ENCODE measurements at regions not wholly inside any gene's neighbourhood (a gene's known extent, or its start where the extent isn't known, plus 50 kb on each side); places are given as distances from the start of the nearest gene placed in this dataset.

- no peak overlapping the region for H3K4me3 ChIP-seq
- ChIA-PET CTCF (no interaction called here), POLR2A (ENCODE audit: unreplicated experiment) (interaction anchor here (0.9 kb wide), 1 partner anchor 11 kb away, joined by 11 read pairs; no protein-coding TSS in a partner anchor)
- no peak for TF ChIP-seq EZH2 (IDR thresholded peaks at IDR 0.05; ENCODE audit: low read depth)
- TF ChIP-seq CTCF (conservative IDR thresholded peaks at IDR 0.05) = no peak
- H4K20me1 ChIP-seq (ENCODE audit: insufficient read depth) = no peaks in the 10 kb centered on the region
- no peak for DNase-seq
- H3F3A ChIP-seq (ENCODE audit: insufficient read depth, low read depth) = no peaks in the 10 kb centered on the region
- H3K4me1 ChIP-seq (replicated peaks; ENCODE audit: insufficient read depth) = peaks cover 11% of the 10 kb centered on the region
- no peaks in the 10 kb centered on the region for H3K27me3 ChIP-seq (ENCODE audit: insufficient read depth, low read depth)
- H3K4me2 ChIP-seq = no peak overlapping the region
- no peaks in the 10 kb centered on the region for H3K79me2 ChIP-seq (ENCODE audit: low read depth)
- H3K9me2 ChIP-seq (ENCODE audit: insufficient read depth) = no peaks in the 10 kb centered on the region
- H3K27ac ChIP-seq = no peak overlapping the region
- H3K36me3 ChIP-seq (ENCODE audit: low read depth) = no peaks in the 10 kb centered on the region
- H2AFZ ChIP-seq = no peak overlapping the region
- intact Hi-C loops (cut with micrococcal nuclease; ENCODE audit: unreplicated experiment) = no loop called here
- no TSS peak for BruUV-seq (replicated peaks)
- no peaks in the 10 kb centered on the region for H3K9me3 ChIP-seq (ENCODE audit: insufficient read depth, low read depth)
These were observed 166.3 kb downstream of the FAM43A start for GRCh38 chr3:194851941-194852340.

- Histone ChIP-seq H3K36me3 (ENCODE audit: low read depth) (no peaks in the 10 kb centered on the region), H3F3A (ENCODE audit: insufficient read depth, low read depth) (no peaks in the 10 kb centered on the region), H3K27ac (no peak overlapping the region), H3K9me3 (ENCODE audit: insufficient read depth, low read depth) (no peaks in the 10 kb centered on the region), H3K4me3 (no peak overlapping the region), H3K79me2 (ENCODE audit: low read depth) (no peaks in the 10 kb centered on the region), H3K27me3 (ENCODE audit: insufficient read depth, low read depth) (no peaks in the 10 kb centered on the region), H3K4me1 (replicated peaks; ENCODE audit: insufficient read depth) (peaks cover 11% of the 10 kb centered on the region), H3K4me2 (no peak overlapping the region), H2AFZ (no peak overlapping the region), H4K20me1 (ENCODE audit: insufficient read depth) (no peaks in the 10 kb centered on the region), H3K9me2 (ENCODE audit: insufficient read depth) (no peaks in the 10 kb centered on the region)
- DNase-seq = no peak
- intact Hi-C loops (cut with micrococcal nuclease; ENCODE audit: unreplicated experiment) = no loop called here
- CTCF ChIA-PET = interaction anchor here (1.2 kb wide), 1 partner anchor 169 kb away, joined by 7 read pairs; no protein-coding TSS in a partner anchor
- POLR2A ChIA-PET (ENCODE audit: unreplicated experiment) = interaction anchor here (0.6 to 0.9 kb wide), 2 partner anchors 11 to 588 kb away, joined by 3 to 11 read pairs; no protein-coding TSS in a partner anchor
- no peak for TF ChIP-seq EZH2 (IDR thresholded peaks at IDR 0.05; ENCODE audit: low read depth)
- no peak for TF ChIP-seq CTCF (conservative IDR thresholded peaks at IDR 0.05)
- no TSS peak for BruUV-seq (replicated peaks)
These were observed 166.7 kb downstream of the FAM43A start for GRCh38 chr3:194852345-194852744.

- BruUV-seq (replicated peaks) = no TSS peak
- DNase-seq = peak; percentile 70 to 92
- Histone ChIP-seq H3F3A (ENCODE audit: insufficient read depth, low read depth) (no peaks in the 10 kb centered on the region), H3K4me2 (peak overlapping the region; percentile 22), H3K4me1 (replicated peaks; ENCODE audit: insufficient read depth) (peaks cover 11% of the 10 kb centered on the region), H4K20me1 (ENCODE audit: insufficient read depth) (no peaks in the 10 kb centered on the region), H3K9me2 (ENCODE audit: insufficient read depth) (no peaks in the 10 kb centered on the region), H3K4me3 (no peak overlapping the region), H3K27ac (no peak overlapping the region), H3K79me2 (ENCODE audit: low read depth) (no peaks in the 10 kb centered on the region), H2AFZ (no peak overlapping the region), H3K9me3 (ENCODE audit: insufficient read depth, low read depth) (no peaks in the 10 kb centered on the region), H3K36me3 (ENCODE audit: low read depth) (no peaks in the 10 kb centered on the region), H3K27me3 (ENCODE audit: insufficient read depth, low read depth) (no peaks in the 10 kb centered on the region)
- ChIA-PET CTCF (interaction anchor here (1.2 kb wide), 1 partner anchor 170 kb away, joined by 7 read pairs; no protein-coding TSS in a partner anchor), POLR2A (ENCODE audit: unreplicated experiment) (interaction anchor here (0.6 to 0.9 kb wide), 3 partner anchors 12 to 587 kb away, joined by 3 to 11 read pairs (median 3); no protein-coding TSS in a partner anchor)
- TF ChIP-seq EZH2 (IDR thresholded peaks at IDR 0.05; ENCODE audit: low read depth) = no peak
- intact Hi-C loops (cut with micrococcal nuclease; ENCODE audit: unreplicated experiment) = loop anchor here (1.0 kb wide), 2 partner anchors 17 to 167 kb away; no protein-coding TSS in a partner anchor
These were observed 167.3 kb downstream of the FAM43A start for GRCh38 chr3:194852831-194853508.
